Breast epithelium (tissue), 3 donors: ENCODE measurements at regions not wholly inside any gene's neighbourhood (a gene's known extent, or its start where the extent isn't known, plus 50 kb on each side); places are given as distances from the start of the nearest gene placed in this dataset.

Source experiments
- POLR2A ChIP-seq: fragments of 450-650 bp; IDR thresholded peaks from one replicate; pipeline ENCODE4 v1.6.1; 2016; ENCODE audit warnings: antibody characterized with exemption, mild to moderate bottlenecking, moderate library complexity
- POLR2AphosphoS5 ChIP-seq, 3 donors: sonication (generic); formaldehyde crosslinking; IDR thresholded peaks; one replicate each; pipeline ENCODE4 v1.6.1; 2017; ENCODE audit warnings: antibody characterized with exemption in 3 of 3
- TF ChIP-seq, protein P1 (sequence below), 3 donors: fragments of 450-650 bp; IDR thresholded peaks; one replicate each; pipeline ENCODE4 v1.5.1; 2016 to 2017; ENCODE audit warnings: antibody characterized with exemption in 3 of 3, mild to moderate bottlenecking in 3 of 3, moderate library complexity in 3 of 3

- TF ChIP-seq, protein P1, sequence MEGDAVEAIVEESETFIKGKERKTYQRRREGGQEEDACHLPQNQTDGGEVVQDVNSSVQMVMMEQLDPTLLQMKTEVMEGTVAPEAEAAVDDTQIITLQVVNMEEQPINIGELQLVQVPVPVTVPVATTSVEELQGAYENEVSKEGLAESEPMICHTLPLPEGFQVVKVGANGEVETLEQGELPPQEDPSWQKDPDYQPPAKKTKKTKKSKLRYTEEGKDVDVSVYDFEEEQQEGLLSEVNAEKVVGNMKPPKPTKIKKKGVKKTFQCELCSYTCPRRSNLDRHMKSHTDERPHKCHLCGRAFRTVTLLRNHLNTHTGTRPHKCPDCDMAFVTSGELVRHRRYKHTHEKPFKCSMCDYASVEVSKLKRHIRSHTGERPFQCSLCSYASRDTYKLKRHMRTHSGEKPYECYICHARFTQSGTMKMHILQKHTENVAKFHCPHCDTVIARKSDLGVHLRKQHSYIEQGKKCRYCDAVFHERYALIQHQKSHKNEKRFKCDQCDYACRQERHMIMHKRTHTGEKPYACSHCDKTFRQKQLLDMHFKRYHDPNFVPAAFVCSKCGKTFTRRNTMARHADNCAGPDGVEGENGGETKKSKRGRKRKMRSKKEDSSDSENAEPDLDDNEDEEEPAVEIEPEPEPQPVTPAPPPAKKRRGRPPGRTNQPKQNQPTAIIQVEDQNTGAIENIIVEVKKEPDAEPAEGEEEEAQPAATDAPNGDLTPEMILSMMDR (IDR thresholded peaks at IDR 0.05), result no peak
- TF ChIP-seq POLR2A, result no peak
- TF ChIP-seq POLR2AphosphoS5 (IDR thresholded peaks at IDR 0.05), result no peak
Observed at GRCh38 chr2:16181741-16182090, 241.4 kb downstream of the MYCN start.
